ENCODE measurements at regions not wholly inside any gene's neighbourhood (a gene's known extent, or its start where the extent isn't known, plus 50 kb on each side); places are given as distances from the start of the nearest gene placed in this dataset.

DNA sequence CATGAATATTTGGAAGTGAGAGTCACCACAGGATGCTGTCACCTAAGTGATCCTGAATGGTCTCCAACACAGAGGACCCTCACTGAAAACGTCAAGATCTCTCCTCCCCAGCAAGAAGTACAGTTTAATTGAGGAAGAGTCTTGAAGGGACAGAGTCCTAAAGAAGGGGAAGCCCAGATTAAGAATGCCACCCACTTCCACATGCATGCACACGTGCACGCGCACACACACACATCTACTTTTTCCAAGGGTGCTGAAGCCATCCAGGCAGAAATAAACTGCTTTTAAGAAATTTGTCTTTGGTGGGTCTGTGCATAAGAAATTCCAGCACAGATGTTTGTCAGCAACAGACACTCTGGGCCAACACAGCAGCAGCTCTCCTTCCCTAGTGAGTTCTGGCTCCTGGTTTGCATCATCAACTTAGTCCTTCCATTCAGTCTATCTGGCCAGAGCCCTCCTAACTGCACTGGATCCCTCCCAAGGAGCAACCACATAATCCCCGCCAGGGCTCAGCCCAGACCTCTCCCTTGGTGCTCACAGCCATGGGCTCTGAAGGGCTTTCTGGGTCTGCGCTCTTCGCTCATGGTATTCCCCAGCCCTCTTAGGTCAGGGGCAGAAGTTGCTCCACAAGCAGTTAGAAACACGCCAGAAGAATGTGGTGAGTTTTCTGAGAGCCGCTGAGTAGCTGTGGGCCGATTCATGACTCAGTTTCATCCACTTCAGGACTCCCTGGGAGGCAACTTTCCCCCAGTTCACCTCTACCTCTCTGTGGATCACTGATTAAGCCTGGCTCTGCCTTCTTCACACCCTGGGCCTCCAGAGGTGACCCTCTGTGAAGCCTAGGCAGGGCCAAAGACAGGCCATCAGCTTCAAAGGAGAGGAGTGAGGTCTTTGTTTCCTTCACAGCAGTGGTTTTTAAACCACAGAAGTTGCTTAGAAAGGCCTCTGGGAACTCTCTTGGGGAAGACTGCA, 132.6 kb upstream of the LIPC start:
- TF ChIP-seq, protein P1, sequence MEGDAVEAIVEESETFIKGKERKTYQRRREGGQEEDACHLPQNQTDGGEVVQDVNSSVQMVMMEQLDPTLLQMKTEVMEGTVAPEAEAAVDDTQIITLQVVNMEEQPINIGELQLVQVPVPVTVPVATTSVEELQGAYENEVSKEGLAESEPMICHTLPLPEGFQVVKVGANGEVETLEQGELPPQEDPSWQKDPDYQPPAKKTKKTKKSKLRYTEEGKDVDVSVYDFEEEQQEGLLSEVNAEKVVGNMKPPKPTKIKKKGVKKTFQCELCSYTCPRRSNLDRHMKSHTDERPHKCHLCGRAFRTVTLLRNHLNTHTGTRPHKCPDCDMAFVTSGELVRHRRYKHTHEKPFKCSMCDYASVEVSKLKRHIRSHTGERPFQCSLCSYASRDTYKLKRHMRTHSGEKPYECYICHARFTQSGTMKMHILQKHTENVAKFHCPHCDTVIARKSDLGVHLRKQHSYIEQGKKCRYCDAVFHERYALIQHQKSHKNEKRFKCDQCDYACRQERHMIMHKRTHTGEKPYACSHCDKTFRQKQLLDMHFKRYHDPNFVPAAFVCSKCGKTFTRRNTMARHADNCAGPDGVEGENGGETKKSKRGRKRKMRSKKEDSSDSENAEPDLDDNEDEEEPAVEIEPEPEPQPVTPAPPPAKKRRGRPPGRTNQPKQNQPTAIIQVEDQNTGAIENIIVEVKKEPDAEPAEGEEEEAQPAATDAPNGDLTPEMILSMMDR (IDR thresholded peaks at IDR 0.05), result no peak
- H3K27me3 ChIP-seq, result peaks cover 0 to 15% of the 10 kb centered on the region in 2 donors
- intact Hi-C loops (cut with DNase I; ENCODE audit: low total_unique reads), result no loop called here
- no peaks in the 10 kb centered on the region for H3K4me1 ChIP-seq
- no peaks in the 10 kb centered on the region for H3K36me3 ChIP-seq
- H3K27ac ChIP-seq, result no peak overlapping the region
- no peak overlapping the region for H3K4me3 ChIP-seq
- no peak for DNase-seq
- H3K9me3 ChIP-seq, result no peaks in the 10 kb centered on the region

DNA sequence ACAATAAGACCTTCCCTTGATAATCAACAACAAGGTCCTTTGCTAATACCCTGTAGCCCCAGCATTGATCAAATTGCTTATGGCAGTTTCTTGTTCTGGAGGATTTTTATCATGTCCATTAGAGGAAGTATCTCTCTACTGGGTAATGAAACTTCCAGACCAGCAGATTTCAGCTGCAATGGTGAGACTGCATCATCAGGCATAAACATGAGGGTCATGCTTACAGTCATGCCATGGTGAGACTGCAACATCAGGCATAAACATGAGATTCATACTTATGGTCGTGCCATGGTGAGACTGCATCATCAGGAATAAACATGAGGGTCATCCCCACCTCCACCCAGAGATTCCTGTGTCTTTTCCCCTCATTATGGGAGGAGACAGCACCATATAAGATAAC, 129.0 kb upstream of the LIPC start:
- no peak overlapping the region for H3K27ac ChIP-seq
- TF ChIP-seq, protein P1 (IDR thresholded peaks at IDR 0.05), result no peak

DNA sequence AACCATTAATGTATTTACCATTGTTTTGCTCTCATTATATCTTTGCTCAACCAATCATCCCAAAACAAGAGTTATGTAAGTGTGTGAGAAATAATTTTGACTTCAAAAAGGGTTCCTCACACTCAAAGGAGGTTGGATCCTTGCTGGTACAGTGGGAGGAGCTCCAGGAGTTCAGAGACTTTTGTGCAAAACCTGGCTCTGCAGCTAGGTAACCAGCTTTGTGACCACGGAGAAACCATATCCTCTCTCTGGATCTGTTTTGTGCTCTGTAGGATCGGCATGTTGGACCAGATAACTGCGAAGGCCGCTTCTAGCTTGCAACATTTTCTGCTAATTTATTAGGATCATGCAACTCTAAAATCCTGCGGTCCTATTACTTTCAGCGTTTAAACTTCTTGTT, 128.6 kb upstream of the LIPC start:
- intact Hi-C loops (cut with DNase I; ENCODE audit: low total_unique reads), result no loop called here
- H3K36me3 ChIP-seq, result no peaks in the 10 kb centered on the region
- H3K4me1 ChIP-seq, result peaks cover 0 to 9% (median 0%) of the 10 kb centered on the region in 4 donors
- no peak for DNase-seq
- no peak overlapping the region for H3K4me3 ChIP-seq
- H3K27me3 ChIP-seq, result peaks cover 0 to 15% of the 10 kb centered on the region in 2 donors
- TF ChIP-seq, protein P1 (IDR thresholded peaks at IDR 0.05), result no peak
- H3K9me3 ChIP-seq, result no peaks in the 10 kb centered on the region
- no peak overlapping the region for H3K27ac ChIP-seq

More for the DNA sequence above, 129.0 kb upstream of the LIPC start:
- no peak overlapping the region for H3K4me3 ChIP-seq
- intact Hi-C loops (cut with DNase I; ENCODE audit: low total_unique reads), result no loop called here
- peaks cover 0 to 15% of the 10 kb centered on the region in 2 donors for H3K27me3 ChIP-seq
- H3K9me3 ChIP-seq, result no peaks in the 10 kb centered on the region
- no peak for DNase-seq
- no peaks in the 10 kb centered on the region for H3K36me3 ChIP-seq
- H3K4me1 ChIP-seq, result peaks cover 0 to 5% (median 0%) of the 10 kb centered on the region in 4 donors

DNA sequence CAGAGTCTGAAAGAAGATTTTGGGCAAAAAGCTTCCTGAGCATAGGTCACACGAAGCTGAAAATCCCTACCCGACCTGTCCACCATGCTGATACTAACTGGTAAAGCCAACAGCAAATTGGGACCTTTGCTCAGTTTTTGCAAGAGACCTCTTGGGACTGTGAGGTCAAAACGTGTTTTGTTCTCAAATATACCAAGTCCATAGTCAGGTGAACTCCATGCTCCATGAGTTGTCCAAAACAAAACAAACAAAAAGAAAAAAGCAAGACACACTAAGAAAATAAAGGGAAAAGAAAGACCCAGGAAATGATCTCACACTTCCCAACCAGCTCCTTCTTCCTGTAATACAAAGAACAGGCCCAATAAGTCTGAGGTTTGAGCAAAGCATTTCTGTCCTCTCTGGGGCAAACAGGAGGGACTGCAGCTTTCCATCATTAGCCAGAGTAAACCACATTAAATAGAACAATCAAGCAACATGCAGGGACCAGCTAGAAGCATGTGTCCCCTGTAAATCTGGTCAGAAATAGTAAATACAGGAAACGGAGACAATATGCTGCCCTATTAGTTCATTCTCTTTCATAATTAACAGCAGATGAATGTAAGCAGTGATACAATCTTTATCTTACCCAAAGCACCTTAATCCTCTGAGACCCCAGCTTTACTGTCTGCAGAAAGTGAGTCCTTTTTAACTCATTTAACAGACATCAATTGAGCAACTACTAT, 125.0 kb upstream of the LIPC start:
- Histone ChIP-seq H3K4me1 (peaks cover 0 to 10% (median 0%) of the 10 kb centered on the region in 4 donors), H3K4me3 (no peak overlapping the region), H3K9me3 (no peaks in the 10 kb centered on the region), H3K36me3 (no peaks in the 10 kb centered on the region), H3K27ac (no peak overlapping the region), H3K27me3 (peaks cover 0 to 3% of the 10 kb centered on the region in 2 donors)
- TF ChIP-seq, protein P1 (IDR thresholded peaks at IDR 0.05), result no peak
- no peak for DNase-seq
- intact Hi-C loops (cut with DNase I; ENCODE audit: low total_unique reads), result no loop called here

DNA sequence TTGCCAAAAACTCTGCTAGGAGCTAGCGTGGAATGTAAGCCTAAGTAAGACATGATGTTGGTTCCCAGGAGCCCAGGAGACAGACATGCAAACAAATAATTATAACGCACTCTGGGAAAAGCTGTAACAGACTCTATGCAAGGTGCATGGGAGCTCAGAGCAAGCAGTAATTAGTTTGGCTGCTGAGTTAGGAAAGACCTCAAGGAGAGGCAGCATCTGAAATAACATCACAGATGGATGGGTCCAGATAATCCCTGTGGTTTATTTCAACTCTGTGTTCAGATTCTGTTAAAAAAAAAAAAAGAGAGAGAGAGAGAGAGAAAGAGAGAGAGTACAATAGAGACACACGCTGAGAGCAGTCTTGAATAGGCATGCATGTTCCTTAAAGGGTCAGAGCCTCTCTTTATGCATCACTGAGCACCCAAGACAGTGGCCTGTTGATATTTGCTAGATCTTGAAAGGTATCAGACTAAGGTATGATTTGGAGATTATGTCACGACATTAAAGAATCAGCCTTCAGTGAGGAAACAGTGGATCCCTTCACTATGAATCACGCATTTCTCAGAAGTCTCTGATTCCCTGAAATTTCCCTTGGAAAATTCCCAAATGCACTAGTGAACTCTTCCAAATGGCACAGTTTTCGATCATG, 124.4 kb upstream of the LIPC start:
- Histone ChIP-seq H3K27ac (no peak overlapping the region), H3K4me1 (peaks cover 0 to 10% (median 0%) of the 10 kb centered on the region in 4 donors), H3K27me3 (peaks cover 0 to 1% of the 10 kb centered on the region in 2 donors), H3K4me3 (no peak overlapping the region), H3K9me3 (no peaks in the 10 kb centered on the region), H3K36me3 (no peaks in the 10 kb centered on the region)
- no peak for DNase-seq
- intact Hi-C loops (cut with DNase I; ENCODE audit: low total_unique reads), result no loop called here
- TF ChIP-seq, protein P1 (IDR thresholded peaks at IDR 0.05), result no peak
